Dermis blood vessel endothelial cell (primary cell): ENCODE measurements at regions not wholly inside any gene's neighbourhood (a gene's known extent, or its start where the extent isn't known, plus 50 kb on each side); places are given as distances from the start of the nearest gene placed in this dataset.

Experiments
- DNase-seq: peaks from one replicate; pipeline ENCODE4 v3.0.0; 2010

- no peak for DNase-seq
These were observed 400.8 kb upstream of the IRX4 start for GRCh38 chr5:2283481-2284045.

- DNase-seq = no peak
These were observed 400.2 kb upstream of the IRX4 start for GRCh38 chr5:2282893-2283292.

- DNase-seq = no peak
These were observed 399.4 kb upstream of the IRX4 start for GRCh38 chr5:2282034-2282690.

GRCh38 chr5:2281446-2281845 is 398.7 kb upstream of the IRX4 start:
- DNase-seq = no peak

- no peak for DNase-seq
These were observed 397.6 kb upstream of the IRX4 start for GRCh38 chr5:2280318-2280717.

- DNase-seq = no peak
These were observed 396.2 kb upstream of the IRX4 start for GRCh38 chr5:2278825-2279456.

GRCh38 chr5:2277886-2278285 is 395.2 kb upstream of the IRX4 start:
- DNase-seq = no peak

GRCh38 chr5:2276101-2276500 is 393.4 kb upstream of the IRX4 start:
- DNase-seq = no peak

GRCh38 chr5:2272755-2273154 is 390.0 kb upstream of the IRX4 start:
- DNase-seq = no peak

GRCh38 chr5:2272039-2272438 is 389.3 kb upstream of the IRX4 start:
- no peak for DNase-seq

- no peak for DNase-seq
These were observed 388.6 kb upstream of the IRX4 start for GRCh38 chr5:2271316-2271715.

GRCh38 chr5:2270467-2270866 is 387.7 kb upstream of the IRX4 start:
- DNase-seq = no peak

- no peak for DNase-seq
These were observed 386.9 kb upstream of the IRX4 start for GRCh38 chr5:2269656-2270055.

GRCh38 chr5:2267991-2268390 is 385.3 kb upstream of the IRX4 start:
- DNase-seq = no peak

GRCh38 chr5:2266641-2267240 is 384.0 kb upstream of the IRX4 start:
- no peak for DNase-seq

- DNase-seq = no peak
These were observed 382.6 kb upstream of the IRX4 start for GRCh38 chr5:2265341-2265740.

GRCh38 chr5:2263763-2264162 is 381.0 kb upstream of the IRX4 start:
- no peak for DNase-seq

GRCh38 chr5:2262620-2263019 is 379.9 kb upstream of the IRX4 start:
- DNase-seq = no peak

- DNase-seq = no peak
These were observed 378.4 kb upstream of the IRX4 start for GRCh38 chr5:2261004-2261703.

- DNase-seq = no peak
These were observed 377.7 kb upstream of the IRX4 start for GRCh38 chr5:2260211-2261003.

- no peak for DNase-seq
These were observed 376.9 kb upstream of the IRX4 start for GRCh38 chr5:2259494-2260107.

GRCh38 chr5:2258861-2259260 is 376.1 kb upstream of the IRX4 start:
- DNase-seq = no peak
